Dedifferentiated amniotic fluid mesenchymal stem cell (primary cell): ENCODE measurements at regions not wholly inside any gene's neighbourhood (a gene's known extent, or its start where the extent isn't known, plus 50 kb on each side); places are given as distances from the start of the nearest gene placed in this dataset.

Source experiments
- DNase-seq: peaks from one replicate; pipeline ENCODE4 v3.0.0-alpha.2; 2016; ENCODE audit errors: extremely low spot score

DNA sequence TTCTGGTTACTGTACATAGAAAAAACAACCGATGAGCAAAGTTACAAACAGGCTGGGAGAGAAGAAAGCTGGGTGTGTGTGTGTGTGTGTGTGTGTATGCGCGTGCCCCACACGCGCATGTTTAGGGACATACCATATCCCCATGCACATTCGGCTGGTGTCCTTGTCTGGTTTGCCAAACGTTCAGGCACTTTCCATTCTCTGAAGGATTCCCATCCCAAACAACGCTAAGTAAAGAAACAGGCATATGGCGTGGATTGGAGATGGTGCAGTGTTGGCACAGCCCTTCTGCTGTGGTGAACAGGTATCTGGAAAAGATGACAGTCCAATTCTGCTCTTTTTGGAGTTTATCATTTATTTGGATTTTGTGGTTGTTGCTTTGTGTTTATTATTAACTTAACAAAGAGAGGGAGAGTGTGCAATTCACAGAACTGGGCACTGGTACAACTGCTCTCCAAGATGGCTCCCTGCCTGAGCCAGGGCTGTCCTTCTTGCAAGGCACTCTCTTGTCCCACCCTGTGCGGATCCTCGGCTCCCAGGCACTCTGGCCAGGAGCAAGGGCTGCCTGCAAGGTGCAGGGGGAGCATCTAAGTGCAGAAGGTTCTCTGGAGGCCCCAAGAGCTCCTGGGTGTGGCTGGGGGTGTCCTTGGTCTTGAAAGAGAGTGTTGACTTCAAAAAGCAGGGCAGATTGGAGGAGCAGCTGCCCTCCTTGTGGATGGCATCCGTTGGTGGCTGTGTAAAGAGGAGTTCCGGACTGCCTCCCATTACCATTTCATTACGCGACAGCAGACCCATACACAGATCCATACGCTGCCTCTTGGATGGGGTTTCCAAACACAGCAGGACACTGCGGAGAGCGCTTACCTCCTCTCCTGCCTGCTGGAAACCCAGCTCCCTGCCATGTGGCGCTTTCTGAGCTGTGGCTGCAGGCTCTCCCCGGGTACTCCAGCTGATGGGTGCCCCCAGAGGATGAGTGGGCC, 263.1 kb downstream of the ZNF536 start:
- no peak for DNase-seq

DNA sequence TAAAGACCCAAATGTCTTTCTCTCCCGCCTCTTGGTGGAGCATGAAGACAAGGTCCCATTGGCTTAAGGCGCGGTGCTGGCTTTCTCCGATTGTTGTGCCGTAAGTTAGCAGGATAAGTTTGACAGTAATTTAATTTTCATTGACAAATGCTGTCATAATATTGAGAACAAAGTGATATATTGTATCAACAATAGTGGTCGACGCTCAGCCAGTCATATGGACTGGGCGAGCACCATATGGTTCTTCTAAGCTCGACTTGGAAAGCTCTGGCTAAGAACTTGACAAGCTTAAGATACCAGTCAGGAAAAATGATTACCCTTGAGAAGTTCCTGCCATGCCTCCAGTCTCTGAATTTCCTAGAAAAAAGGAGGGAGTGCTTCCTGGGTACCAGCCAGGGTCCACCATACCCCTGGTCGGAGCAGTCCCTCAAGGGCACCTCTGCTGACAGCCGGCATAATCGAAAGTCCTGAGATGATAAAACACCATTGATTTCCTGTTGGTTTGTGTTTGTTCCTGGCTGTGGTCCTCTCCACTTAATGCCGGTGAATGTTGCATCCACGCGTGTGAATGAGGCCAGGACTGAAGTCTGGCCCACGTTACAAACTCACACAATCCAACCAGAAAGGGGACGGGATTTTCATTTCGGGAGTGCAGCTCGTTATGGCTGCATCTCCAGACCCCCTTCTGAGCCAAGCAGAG, 262.1 kb downstream of the ZNF536 start:
- no peak for DNase-seq

DNA sequence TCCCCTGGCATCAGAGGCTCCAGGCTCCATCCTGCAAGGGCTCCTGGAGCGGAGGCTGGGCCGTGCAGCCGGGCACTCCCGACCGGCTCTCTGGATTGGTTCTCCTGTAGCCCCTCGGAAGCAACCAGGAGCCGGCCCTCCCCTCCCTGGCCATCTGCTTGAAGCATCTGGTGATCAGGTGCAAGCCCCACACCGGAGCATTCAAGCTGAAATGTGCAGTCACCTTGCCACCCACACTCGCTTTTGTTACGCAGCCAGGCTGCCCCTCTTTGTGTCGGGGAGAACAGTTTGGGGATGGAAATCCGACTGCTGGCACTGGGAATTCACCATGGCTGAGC, 258.8 kb downstream of the ZNF536 start:
- DNase-seq, result no peak

DNA sequence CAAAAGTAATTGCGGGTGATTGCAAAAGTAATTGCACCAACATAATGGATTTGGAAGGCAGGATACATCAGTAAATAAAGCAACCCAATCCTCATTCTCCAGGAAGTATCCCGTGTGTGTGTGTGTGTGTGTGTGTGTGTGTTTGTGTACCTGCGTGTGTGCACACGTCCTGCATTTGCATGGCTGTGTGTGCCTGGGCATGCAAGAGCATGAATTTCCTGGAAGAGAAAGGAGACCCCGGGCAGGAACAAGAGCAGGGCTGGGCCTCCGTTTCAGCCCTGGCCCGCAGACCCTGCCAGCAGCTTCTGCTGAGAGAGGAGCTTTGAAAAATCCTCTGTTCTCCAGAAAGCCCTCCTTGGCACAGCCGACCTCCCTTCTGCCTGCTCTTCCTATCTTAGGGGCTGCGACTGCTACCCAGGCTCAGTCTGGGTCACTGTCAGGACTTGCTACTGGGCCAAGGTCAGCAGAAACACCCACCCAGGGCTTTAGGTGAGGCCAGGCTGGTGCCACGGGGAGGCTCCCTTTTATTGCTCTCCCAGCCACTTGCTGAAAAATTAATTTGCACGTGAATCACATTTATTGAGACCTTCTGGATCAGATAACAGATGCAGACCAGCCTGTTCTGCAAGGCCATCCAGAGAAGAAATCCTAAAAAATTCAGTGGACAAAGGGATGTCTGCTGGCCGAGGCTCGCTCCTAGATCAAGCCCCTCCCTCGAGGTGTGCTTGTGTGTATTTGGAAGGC, 258.3 kb downstream of the ZNF536 start:
- no peak for DNase-seq

DNA sequence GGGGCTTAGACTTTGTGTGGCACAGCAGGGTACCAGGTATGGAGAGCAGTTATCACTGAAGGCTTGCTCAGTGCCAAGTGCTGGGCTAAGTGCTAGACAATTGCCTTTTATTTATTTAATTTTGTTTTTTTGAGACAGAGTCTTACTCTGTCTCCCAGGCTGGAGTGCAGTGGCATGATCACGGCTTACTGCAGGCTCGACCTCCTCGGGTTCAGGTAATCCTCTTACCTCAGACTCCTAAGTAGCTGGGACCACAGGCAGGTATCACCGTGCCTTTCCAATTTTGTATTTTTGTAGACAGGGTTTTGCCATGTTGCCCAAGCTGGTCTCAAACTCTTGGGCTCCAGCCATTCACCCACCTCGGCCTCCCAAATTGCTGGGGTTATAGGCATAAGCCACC, 256.9 kb downstream of the ZNF536 start:
- DNase-seq, result no peak

DNA sequence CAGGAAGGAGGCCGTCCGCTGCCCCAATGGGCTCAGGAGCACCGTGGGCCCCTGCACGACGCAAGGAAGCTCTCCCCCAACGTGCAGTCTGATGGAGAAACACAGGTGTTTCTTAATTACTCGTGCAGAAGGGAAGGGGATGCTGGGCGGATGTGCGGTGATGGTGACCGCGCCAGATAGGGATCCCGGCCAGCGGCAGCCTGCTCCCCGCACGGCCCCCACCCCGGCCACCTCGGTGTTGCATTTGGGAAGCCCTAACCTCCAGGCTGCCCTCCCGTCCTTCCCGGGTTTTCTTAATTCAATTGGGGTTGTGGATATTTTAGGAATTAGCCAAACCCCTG, 254.4 kb downstream of the ZNF536 start:
- no peak for DNase-seq

DNA sequence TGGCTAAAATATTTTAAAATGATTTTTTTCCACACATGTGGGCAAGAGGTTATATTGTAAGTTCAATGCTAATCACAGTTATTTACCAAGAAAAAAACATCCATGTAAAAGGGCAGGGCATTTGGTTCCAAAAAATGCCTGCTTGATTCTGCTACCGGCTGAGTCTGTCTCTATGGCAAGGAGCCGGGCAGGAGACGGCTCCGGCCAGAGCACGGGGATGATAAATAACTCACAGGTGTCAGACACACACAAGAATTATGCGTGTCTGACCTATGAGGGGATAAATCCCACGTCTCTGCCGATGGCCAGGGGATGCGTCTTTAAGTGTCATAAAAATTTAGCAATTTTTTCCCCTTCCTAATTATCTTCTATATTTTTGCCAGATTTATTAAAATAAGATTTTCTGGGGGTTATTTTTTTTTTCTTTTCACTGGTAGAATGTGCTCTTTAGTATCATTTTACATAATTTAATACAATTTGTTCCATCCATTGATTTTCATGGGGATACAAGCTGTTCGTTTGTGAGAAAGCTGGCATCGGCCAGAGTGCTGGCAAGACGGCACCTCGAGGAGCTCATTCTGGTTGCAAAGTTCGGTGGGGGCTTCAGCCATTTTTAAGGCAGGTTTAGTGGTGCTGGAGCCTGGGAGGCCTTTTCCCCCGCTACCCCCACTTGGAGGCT, 253.9 kb downstream of the ZNF536 start:
- DNase-seq, result no peak

DNA sequence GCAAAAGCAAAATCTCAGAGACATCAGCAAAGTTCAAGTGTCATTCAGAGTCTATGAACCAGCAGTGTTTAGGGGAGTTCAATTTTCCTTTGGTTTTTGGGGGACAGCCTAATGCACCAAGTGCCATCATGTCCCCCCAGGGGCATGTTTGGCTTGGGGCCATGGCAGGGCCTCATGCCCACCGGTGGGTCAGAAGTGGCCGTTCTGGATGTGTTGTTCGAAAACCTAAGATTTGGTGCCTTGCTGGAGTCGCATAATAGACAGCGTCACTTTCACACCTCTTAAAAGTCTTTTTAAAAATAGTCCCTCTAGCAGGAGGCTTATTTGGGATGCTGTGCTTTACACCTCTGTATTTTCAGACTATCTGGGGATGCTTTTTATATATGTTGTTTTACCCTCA, 250.1 kb downstream of the ZNF536 start:
- no peak for DNase-seq

DNA sequence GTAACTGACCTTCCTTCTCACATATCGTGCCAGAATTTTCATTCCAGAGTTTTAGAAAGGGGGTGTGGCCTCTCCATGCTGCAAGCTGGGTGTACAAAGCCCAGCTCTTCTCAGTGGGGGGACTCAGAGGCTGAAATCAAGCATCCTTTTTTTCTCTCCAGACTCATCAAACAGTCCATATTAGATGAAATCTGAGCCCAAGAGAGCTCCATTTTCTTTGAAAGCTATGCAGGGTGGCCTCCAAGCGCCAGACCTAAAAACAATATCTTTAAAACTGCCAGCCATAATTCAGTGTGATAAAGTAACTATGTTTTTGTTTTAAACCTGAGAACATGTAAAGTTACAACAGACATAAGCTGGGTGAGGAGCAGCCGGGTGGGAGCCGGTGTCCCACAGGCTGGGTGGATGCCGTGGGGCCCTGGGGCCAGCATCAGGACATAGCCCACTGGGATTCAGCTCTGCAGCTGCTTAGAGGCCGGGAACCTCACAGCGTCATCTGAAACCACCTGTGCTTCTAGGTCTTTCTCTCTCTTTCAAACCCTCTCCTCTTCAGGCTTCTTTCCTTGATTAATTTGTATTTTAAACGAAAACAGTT, 249.2 kb downstream of the ZNF536 start:
- DNase-seq, result no peak

DNA sequence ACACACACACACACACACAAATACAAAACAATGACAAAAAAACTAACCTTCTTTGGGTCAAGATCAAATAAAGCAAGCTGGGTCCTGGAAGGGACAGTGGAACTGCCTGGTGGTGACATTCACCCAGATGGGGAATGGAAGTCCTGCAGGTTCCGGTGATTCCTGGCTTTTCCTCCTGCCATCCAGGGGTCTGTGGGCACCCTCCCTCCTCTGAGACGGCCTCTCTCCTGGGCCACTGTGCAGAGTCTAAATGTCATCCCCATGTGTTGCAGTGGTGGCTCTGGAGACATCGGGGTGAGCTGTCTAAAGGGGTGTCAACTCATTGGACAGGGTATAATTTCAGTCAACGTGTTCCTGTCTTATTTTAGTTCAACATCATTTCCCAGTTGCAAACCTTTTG, 248.2 kb downstream of the ZNF536 start:
- DNase-seq, result no peak

DNA sequence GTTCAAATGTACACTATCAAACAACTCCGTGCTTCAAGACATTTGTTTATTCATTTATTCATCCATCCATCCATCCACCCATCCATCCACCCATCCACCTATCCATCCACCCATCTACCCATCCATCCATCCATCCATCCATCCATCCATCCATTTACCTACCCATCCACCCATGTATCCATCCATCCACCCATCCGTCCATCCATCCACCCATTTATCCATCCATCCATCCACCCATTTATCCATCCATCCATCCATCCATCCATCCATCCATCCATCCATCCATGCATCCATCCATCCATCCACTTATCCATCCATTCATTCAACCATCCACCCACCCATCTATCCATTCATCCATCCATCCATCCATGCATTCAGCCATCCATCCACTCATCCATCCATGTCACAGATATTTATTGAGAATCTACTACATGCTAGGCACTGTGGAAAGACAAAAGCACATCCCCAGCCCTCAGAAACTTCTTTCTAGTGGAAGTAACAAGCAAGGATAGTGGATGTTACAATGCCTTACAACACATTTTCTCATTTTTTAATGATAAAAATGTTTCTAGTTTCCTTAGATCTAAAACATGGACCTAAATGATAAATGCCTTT, 237.6 kb downstream of the ZNF536 start:
- no peak for DNase-seq

DNA sequence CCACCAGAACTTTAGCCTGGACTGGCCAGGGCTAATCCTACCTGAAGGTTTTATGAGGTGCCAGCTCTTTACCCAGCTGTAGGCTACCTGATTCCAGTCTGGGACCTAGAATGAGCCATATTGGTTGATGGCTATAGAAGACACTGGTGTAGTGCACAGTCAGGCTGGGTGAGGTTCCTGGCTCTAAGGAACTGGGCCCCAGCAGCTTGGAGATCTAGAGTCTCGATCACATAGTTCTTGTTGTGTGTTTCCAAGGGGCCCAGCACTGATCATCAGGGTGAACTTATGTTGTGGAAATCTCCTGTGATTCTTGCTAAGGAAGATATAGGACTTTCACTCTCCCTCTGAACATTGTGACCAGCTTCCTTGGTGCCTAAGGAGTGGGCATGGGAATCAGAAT, 236.3 kb downstream of the ZNF536 start:
- no peak for DNase-seq
